Sigmoid colon (tissue), 6 donors: ENCODE measurements at regions not wholly inside any gene's neighbourhood (a gene's known extent, or its start where the extent isn't known, plus 50 kb on each side); places are given as distances from the start of the nearest gene placed in this dataset.

Experiments used
- DNase-seq: peaks from one replicate; pipeline ENCODE4 v3.0.0-alpha.2; 2019
- H3K27ac ChIP-seq, 4 donors: fragments of 200-600 bp; sonication (generic); one replicate each; pipeline ENCODE4 v1.5.1; 2016 to 2019; ENCODE audit warnings: mild to moderate bottlenecking in 1 of 4
- H3K27me3 ChIP-seq, 3 donors: fragments of 200-600 bp; sonication (generic); one replicate each; pipeline ENCODE4 v1.5.1; 2019; ENCODE audit warnings: mild to moderate bottlenecking in 1 of 3
- H3K36me3 ChIP-seq, 4 donors: fragments of 200-600 bp; sonication (generic); one replicate each; pipeline ENCODE4 v1.5.1; 2016 to 2019
- H3K4me1 ChIP-seq, 4 donors: fragments of 200-600 bp; sonication (generic); one replicate each; pipeline ENCODE4 v1.5.1; 2017 to 2019
- H3K4me3 ChIP-seq, 4 donors: fragments of 200-600 bp; sonication (generic); one replicate each; pipeline ENCODE4 v1.5.1; 2017 to 2019; ENCODE audit warnings: mild to moderate bottlenecking in 2 of 4, moderate library complexity in 1 of 4
- H3K9me3 ChIP-seq, 4 donors: fragments of 200-600 bp in 3 of 4; sonication (generic) in 3 of 4; one replicate each; pipeline versions ENCODE4 v1.5.1 to v1.6.1; 2013 to 2019
- EP300 ChIP-seq, 4 donors: sonication (generic); formaldehyde crosslinking; IDR thresholded peaks; one replicate each; pipeline ENCODE4 v1.6.1; 2017; ENCODE audit warnings: antibody characterized with exemption in 4 of 4
- POLR2A ChIP-seq, 2 donors: fragments of 450-650 bp; IDR thresholded peaks; one replicate each; pipeline ENCODE4 v1.6.1; 2016; ENCODE audit warnings: antibody characterized with exemption in 2 of 2, mild to moderate bottlenecking in 2 of 2, moderate library complexity in 2 of 2
- POLR2AphosphoS5 ChIP-seq, 4 donors: sonication (generic); formaldehyde crosslinking; IDR thresholded peaks; one replicate each; pipeline ENCODE4 v1.6.1; 2017; ENCODE audit warnings: antibody characterized with exemption in 4 of 4
- WGBS, 2 donors: extraction: QIAGEN DNeasy Blood & Tissue Kit; methylation state at CpG; one replicate each; pipeline ENCODE4 v1.1.7; 2013; 5-methylcytosine and 5-hydroxymethylcytosine counted together
- intact Hi-C: fragments of 100-400 bp; cut with DNase I; formaldehyde crosslinking; loops from one replicate; pipeline ENCODE4 v1.15.1; 2023
- TF ChIP-seq, protein P1 (sequence below), 4 experiments: fragments of 450-650 bp in 3 of 4; fragments of 200-600 bp in 1 of 4; IDR thresholded peaks; one replicate each; pipeline ENCODE4 v1.5.1; 2016 to 2019; ENCODE audit warnings: antibody characterized with exemption in 4 of 4, mild to moderate bottlenecking in 3 of 4, moderate library complexity in 2 of 4
- donor health status: healthy with polysubstance abuse.
- donor health status: healthy.

DNA sequence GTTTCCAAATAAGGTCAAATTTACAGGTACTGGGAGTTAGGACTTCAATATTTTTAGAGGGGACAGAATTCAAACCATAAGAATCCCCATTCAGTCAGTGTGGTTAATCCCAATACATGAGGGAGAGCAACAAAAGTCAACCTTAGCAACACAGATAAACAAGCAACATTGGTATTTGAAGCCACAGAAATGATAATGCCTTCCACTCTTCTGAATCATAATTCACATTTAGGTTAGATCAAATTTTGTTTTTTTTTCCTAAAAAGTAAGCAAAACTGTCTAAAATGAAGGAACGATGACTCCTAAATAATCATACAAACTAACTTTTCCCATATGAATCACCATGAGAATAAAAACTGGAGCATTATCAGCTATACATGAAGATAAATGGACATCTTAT is 246.0 kb upstream of the TENT5A start:
- no peak for DNase-seq
- 94 to 98% methylated on average over 1 of the region's 1 CpG for WGBS, 2 donors
- Histone ChIP-seq H3K27me3 (no peaks in the 10 kb centered on the region), H3K9me3 (no peaks in the 10 kb centered on the region), H3K4me3 (no peak overlapping the region), H3K27ac (no peak overlapping the region), H3K36me3 (no peaks in the 10 kb centered on the region), H3K4me1 (peaks cover 0 to 12% (median 5%) of the 10 kb centered on the region in 4 donors)
- TF ChIP-seq, protein P1, sequence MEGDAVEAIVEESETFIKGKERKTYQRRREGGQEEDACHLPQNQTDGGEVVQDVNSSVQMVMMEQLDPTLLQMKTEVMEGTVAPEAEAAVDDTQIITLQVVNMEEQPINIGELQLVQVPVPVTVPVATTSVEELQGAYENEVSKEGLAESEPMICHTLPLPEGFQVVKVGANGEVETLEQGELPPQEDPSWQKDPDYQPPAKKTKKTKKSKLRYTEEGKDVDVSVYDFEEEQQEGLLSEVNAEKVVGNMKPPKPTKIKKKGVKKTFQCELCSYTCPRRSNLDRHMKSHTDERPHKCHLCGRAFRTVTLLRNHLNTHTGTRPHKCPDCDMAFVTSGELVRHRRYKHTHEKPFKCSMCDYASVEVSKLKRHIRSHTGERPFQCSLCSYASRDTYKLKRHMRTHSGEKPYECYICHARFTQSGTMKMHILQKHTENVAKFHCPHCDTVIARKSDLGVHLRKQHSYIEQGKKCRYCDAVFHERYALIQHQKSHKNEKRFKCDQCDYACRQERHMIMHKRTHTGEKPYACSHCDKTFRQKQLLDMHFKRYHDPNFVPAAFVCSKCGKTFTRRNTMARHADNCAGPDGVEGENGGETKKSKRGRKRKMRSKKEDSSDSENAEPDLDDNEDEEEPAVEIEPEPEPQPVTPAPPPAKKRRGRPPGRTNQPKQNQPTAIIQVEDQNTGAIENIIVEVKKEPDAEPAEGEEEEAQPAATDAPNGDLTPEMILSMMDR (IDR thresholded peaks at IDR 0.05): no peak
- TF ChIP-seq EP300 (IDR thresholded peaks at IDR 0.05): no peak
- no peak for TF ChIP-seq POLR2A (IDR thresholded peaks at IDR 0.05)
- no peak for TF ChIP-seq POLR2AphosphoS5 (IDR thresholded peaks at IDR 0.05)
- intact Hi-C loops: no loop called here

DNA sequence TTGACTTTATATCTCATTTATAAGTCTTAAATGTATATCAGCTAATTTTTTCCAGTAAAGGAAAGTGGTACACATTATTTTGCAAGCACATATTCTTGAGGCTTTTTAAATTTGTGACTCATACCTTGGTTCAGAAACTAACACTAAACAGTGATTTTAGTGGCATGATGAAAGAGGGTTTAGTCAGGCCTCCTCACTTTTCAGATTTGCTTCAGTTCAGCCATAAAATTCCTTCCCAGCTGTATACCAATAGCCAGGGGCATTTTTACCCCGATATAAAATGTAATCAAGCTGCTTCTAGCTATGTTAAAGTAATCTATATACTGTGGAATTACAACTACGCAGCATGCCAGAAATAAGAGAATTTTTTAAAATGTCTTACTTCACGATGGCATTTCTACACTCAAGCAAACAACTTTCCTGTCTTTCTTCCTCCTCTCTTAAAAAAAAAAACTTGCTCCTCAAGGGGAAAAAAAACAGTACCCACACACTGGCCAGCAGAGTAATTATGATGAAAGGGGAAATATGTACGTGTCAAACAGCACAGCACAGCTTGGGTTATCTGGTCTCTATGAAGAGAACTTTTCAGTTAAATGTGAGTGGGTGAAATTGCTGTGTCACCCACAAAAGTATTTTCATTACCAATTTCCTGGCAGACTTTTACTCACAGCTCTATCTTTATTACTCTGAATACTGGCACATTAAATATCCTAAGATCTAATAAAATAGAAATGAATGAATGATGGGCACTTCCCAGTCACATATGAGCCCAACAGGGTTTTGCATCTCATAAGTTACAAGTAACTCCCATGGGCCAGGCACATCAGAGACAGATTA is 244.8 kb upstream of the TENT5A start:
- no peak for DNase-seq
- Histone ChIP-seq H3K9me3 (no peaks in the 10 kb centered on the region), H3K27me3 (no peaks in the 10 kb centered on the region), H3K4me3 (no peak overlapping the region), H3K36me3 (no peaks in the 10 kb centered on the region), H3K4me1 (peaks cover 0 to 12% (median 5%) of the 10 kb centered on the region in 4 donors), H3K27ac (peak overlapping the region in 1 of 4 donors; percentile 5)
- intact Hi-C loops: no loop called here
- WGBS, 2 donors: 53 to 54% methylated on average over 4 of the region's 4 CpGs
- TF ChIP-seq, protein P1 (IDR thresholded peaks at IDR 0.05): no peak
- TF ChIP-seq EP300 (IDR thresholded peaks at IDR 0.05) (no peak), POLR2AphosphoS5 (IDR thresholded peaks at IDR 0.05) (no peak), POLR2A (IDR thresholded peaks at IDR 0.05) (no peak)

DNA sequence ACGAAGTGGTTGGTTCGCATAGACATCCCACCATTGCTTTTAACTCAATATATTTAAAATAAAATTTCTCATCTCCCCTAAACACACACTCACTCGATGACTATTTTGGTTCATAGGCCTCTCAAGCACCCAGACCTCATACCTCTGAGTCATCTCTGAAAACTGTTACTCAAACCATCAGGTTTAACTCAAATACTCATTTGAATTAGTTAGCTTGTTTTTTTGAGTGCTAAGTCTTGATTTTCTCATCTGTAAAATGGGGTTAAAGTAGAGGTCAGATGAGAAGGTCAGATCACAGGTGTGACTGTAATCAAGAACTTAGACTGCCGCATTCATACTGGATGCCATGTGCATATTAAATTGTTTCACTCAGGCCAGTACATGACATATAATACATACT is 243.9 kb upstream of the TENT5A start:
- H3K27ac ChIP-seq: no peak overlapping the region
- no peak for TF ChIP-seq EP300 (IDR thresholded peaks at IDR 0.05)
- TF ChIP-seq POLR2AphosphoS5 (IDR thresholded peaks at IDR 0.05): no peak
- TF ChIP-seq, protein P1 (IDR thresholded peaks at IDR 0.05): no peak
- TF ChIP-seq POLR2A (IDR thresholded peaks at IDR 0.05): no peak
- intact Hi-C loops: no loop called here

DNA sequence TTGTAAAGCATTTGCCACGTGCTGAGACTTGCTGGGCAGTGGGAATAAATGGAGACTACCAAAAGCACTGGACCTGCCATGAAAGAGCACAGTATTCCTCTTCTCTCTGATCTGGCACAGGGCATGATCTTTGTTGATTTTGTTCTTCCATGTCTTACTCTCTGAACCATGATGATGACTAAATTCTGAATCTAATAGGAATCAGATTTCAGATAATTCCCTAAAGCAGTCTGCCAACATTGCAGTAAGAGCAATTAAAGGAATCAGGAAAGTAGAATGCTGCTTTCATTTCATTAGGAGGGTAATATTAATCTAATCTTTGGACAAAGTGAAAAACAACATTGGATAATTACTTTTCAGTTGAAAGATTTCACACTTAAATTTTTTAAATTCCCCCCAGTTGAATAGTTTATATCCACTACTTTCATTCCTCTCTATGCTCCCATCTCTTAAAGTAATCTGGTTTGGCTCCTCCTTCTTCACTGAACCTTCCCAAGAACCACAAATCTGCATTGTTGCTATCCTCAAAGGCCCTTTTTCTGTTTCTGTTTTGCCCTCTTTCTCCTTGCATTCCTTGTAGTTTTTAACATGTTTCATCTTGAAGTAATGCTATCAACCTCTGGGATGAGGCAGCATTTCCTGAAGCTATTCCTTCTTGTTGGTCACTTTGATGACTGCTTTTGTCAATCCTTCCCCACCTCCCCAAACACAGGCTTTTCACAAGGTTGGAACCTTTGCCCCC is 243.2 kb upstream of the TENT5A start:
- H3K27me3 ChIP-seq: no peaks in the 10 kb centered on the region
- no peak overlapping the region for H3K4me3 ChIP-seq
- no peaks in the 10 kb centered on the region for H3K36me3 ChIP-seq
- intact Hi-C loops: no loop called here
- TF ChIP-seq EP300 (IDR thresholded peaks at IDR 0.05) (no peak), POLR2AphosphoS5 (IDR thresholded peaks at IDR 0.05) (no peak), POLR2A (IDR thresholded peaks at IDR 0.05) (no peak)
- TF ChIP-seq, protein P1 (IDR thresholded peaks at IDR 0.05): no peak
- DNase-seq: no peak
- WGBS, 2 donors: 68 to 72% methylated on average over 1 of the region's 1 CpG
- H3K27ac ChIP-seq: no peak overlapping the region
- peaks cover 0 to 12% (median 5%) of the 10 kb centered on the region in 4 donors for H3K4me1 ChIP-seq
- no peaks in the 10 kb centered on the region for H3K9me3 ChIP-seq

More for the DNA sequence above, 243.9 kb upstream of the TENT5A start:
- H3K27me3 ChIP-seq: no peaks in the 10 kb centered on the region
- no peak overlapping the region for H3K4me3 ChIP-seq
- 91 to 95% methylated on average over 4 of the region's 4 CpGs for WGBS, 2 donors
- H3K36me3 ChIP-seq: no peaks in the 10 kb centered on the region
- DNase-seq: no peak
- no peaks in the 10 kb centered on the region for H3K9me3 ChIP-seq
- peaks cover 0 to 12% (median 5%) of the 10 kb centered on the region in 4 donors for H3K4me1 ChIP-seq
